AG09319 (cell line): ENCODE measurements at regions not wholly inside any gene's neighbourhood (a gene's known extent, or its start where the extent isn't known, plus 50 kb on each side); places are given as distances from the start of the nearest gene placed in this dataset.
"Not testable (repeated sequence)": the region's sequence is repeated elsewhere in the genome, so short reads cannot be mapped to it uniquely, and the experiment has no call there.

ENCODE experiments used
- DNase-seq: peaks from one replicate; pipeline ENCODE4 v3.0.0-alpha.2; 2010; ENCODE audit warnings: low read depth; ENCODE audit errors: extremely low read depth
- CTCF ChIP-seq: IDR thresholded peaks from 2 replicates; pipeline ENCODE4 v1.5.1; 2011; ENCODE audit warnings: low read depth, mild to moderate bottlenecking, inconsistent platforms, low read length, moderate library complexity

- TF ChIP-seq CTCF: no peak
- DNase-seq: no peak
Observed at GRCh38 chr2:237236188-237236587, 150.5 kb downstream of the COPS8 start.

- no peak for DNase-seq
- TF ChIP-seq CTCF: no peak
Observed at GRCh38 chr2:237238249-237238648, 152.6 kb downstream of the COPS8 start.

GRCh38 chr2:237240252-237240651, 154.6 kb downstream of the COPS8 start:
- DNase-seq: no peak
- no peak for TF ChIP-seq CTCF

- DNase-seq: not testable (repeated sequence)
Observed at GRCh38 chr2:237240868-237241267, 155.2 kb downstream of the COPS8 start.

- no peak for TF ChIP-seq CTCF
- DNase-seq: no peak
Observed at GRCh38 chr2:237242091-237242536, 156.4 kb downstream of the COPS8 start.

GRCh38 chr2:237243487-237243886, 157.8 kb downstream of the COPS8 start:
- no peak for TF ChIP-seq CTCF

GRCh38 chr2:237244178-237244577, 158.5 kb downstream of the COPS8 start:
- TF ChIP-seq CTCF: no peak
- DNase-seq: no peak

More at GRCh38 chr2:237243487-237243886, 157.8 kb downstream of the COPS8 start:
- no peak for DNase-seq

GRCh38 chr2:237244976-237245646, 159.4 kb downstream of the COPS8 start:
- peak; percentile 89 for DNase-seq
- TF ChIP-seq CTCF: no peak
